H1 (cell line): ENCODE measurements at regions not wholly inside any gene's neighbourhood (a gene's known extent, or its start where the extent isn't known, plus 50 kb on each side); places are given as distances from the start of the nearest gene placed in this dataset.
"Not testable (repeated sequence)": the region's sequence is repeated elsewhere in the genome, so short reads cannot be mapped to it uniquely, and the experiment has no call there.

Source experiments
- CTCF ChIA-PET: fragments of 300-600 bp; sonication (Branson Sonifier 250); formaldehyde crosslinking; loops from one replicate; lab custom pipeline; 2021; ENCODE audit not compliant: partially characterized antibody; lab: Charles Lee
- POLR2A ChIA-PET: fragments of 300-600 bp; sonication (Branson Sonifier 250); formaldehyde crosslinking; loops from one replicate; lab custom pipeline; 2021; ENCODE audit warnings: inconsistent platforms; ENCODE audit not compliant: partially characterized antibody; lab: Charles Lee
- DNase-seq, 2 experiments: peaks; one replicate each; pipeline versions ENCODE4 v3.0.0 to v3.0.0-alpha.2; 2010 to 2022; ENCODE audit warnings: low spot score in 2 of 2, low read depth in 1 of 2, mixed read lengths in 1 of 2
- FAIRE-seq: peaks from 2 replicates; lab custom pipeline; 2011; peaks lifted over from hg19 to GRCh38; lab: Jason Lieb, UNC
- H2AFZ ChIP-seq: 2 replicates; pipeline ENCODE4 v1.8.1; 2012; ENCODE audit warnings: low read length, inconsistent platforms
- H2AK5ac ChIP-seq: 2 replicates; pipeline ENCODE4 v1.6.1; 2013; ENCODE audit warnings: low read depth, low read length
- H2BK120ac ChIP-seq: replicated peaks from 2 replicates; pipeline ENCODE3; 2013; ENCODE audit warnings: low read depth, low read length, inconsistent platforms
- H2BK12ac ChIP-seq: 2 replicates; pipeline ENCODE4 v1.6.1; 2013; ENCODE audit warnings: low read depth, low read length
- H2BK15ac ChIP-seq: 2 replicates; pipeline ENCODE4 v1.6.1; 2013; ENCODE audit warnings: low read length
- H2BK20ac ChIP-seq: 2 replicates; pipeline ENCODE4 v1.6.1; 2013; ENCODE audit warnings: low read length
- H2BK5ac ChIP-seq: 2 replicates; pipeline ENCODE4 v1.6.1; 2013; ENCODE audit warnings: low read depth, low read length
- H3K14ac ChIP-seq: 2 replicates; pipeline ENCODE4 v1.6.1; 2013; ENCODE audit warnings: inconsistent platforms; ENCODE audit not compliant: insufficient read length
- H3K18ac ChIP-seq: 2 replicates; pipeline ENCODE4 v1.6.1; 2013; ENCODE audit warnings: low read length; ENCODE audit errors: extremely low read depth
- H3K23ac ChIP-seq: 2 replicates; pipeline ENCODE4 v1.6.1; 2013; ENCODE audit warnings: inconsistent platforms; ENCODE audit not compliant: insufficient read length
- H3K23me2 ChIP-seq: 2 replicates; pipeline ENCODE4 v1.6.1; 2013; ENCODE audit warnings: low read depth, low read length
- H3K27ac ChIP-seq: 2 replicates; pipeline ENCODE4 v1.6.1; 2011; ENCODE audit warnings: low read depth, low read length, inconsistent platforms
- H3K27me3 ChIP-seq, 4 experiments: replicated peaks in 1 of 4; 1 replicate in 1 of 4; 2 replicates in 3 of 4; pipeline versions ENCODE4 v1.6.1 to v1.8.1; 2011 to 2013; ENCODE audit warnings: low read length in 3 of 4, mild to moderate bottlenecking in 3 of 4, inconsistent platforms in 2 of 4, mixed read lengths in 2 of 4, moderate library complexity in 1 of 4; ENCODE audit not compliant: control insufficient read depth in 3 of 4, insufficient read depth in 3 of 4; ENCODE audit errors: extremely low read depth in 1 of 4
- H3K36me3 ChIP-seq, 4 experiments: 2 replicates each; pipeline versions ENCODE4 v1.6.1 to v1.8.1; 2011 to 2013; ENCODE audit warnings: mild to moderate bottlenecking in 4 of 4, low read length in 3 of 4, moderate library complexity in 2 of 4, control low read depth in 1 of 4, inconsistent platforms in 1 of 4; ENCODE audit not compliant: insufficient read depth in 4 of 4, control insufficient read depth in 2 of 4
- H3K4ac ChIP-seq: replicated peaks from 2 replicates; pipeline ENCODE3; 2013; ENCODE audit warnings: low read length, low read depth, mixed read lengths, inconsistent platforms; ENCODE audit not compliant: insufficient read length
- H3K4me1 ChIP-seq, 4 experiments: replicated peaks in 1 of 4; 1 replicate in 1 of 4; 2 replicates in 3 of 4; pipeline versions ENCODE4 v1.6.1 to v1.8.1; 2011 to 2013; ENCODE audit warnings: low read length in 3 of 4, inconsistent platforms in 2 of 4, mixed read lengths in 1 of 4; ENCODE audit not compliant: insufficient read depth in 4 of 4, control insufficient read depth in 3 of 4
- H3K4me2 ChIP-seq, 2 experiments: 2 replicates each; pipeline versions ENCODE4 v1.6.1 to v1.8.1; 2011 to 2013; ENCODE audit warnings: low read depth in 2 of 2, low read length in 2 of 2, control low read depth in 1 of 2, inconsistent platforms in 1 of 2, mild to moderate bottlenecking in 1 of 2; ENCODE audit not compliant: insufficient read depth in 1 of 2
- H3K4me3 ChIP-seq, 4 experiments: fragments of 200-600, 300-600 bp in 1 of 4; sonication (generic), shearing (Covaris generic), sonication (Bioruptor Twin) in 1 of 4; 2 replicates each; pipeline versions ENCODE4 v1.5.1 to v1.8.1; 2011 to 2016; ENCODE audit warnings: low read length in 4 of 4, low read depth in 3 of 4, control low read depth in 2 of 4, inconsistent platforms in 2 of 4, mild to moderate bottlenecking in 2 of 4, mixed read lengths in 1 of 4, moderate library complexity in 1 of 4; ENCODE audit not compliant: insufficient read depth in 2 of 4; ENCODE audit errors: extremely low read depth in 1 of 4
- H3K56ac ChIP-seq: replicated peaks from 2 replicates; pipeline ENCODE3; 2013; ENCODE audit warnings: low read depth, mild to moderate bottlenecking, mixed read lengths, low read length, inconsistent platforms; ENCODE audit not compliant: insufficient read length
- H3K79me1 ChIP-seq: 2 replicates; pipeline ENCODE4 v1.6.1; 2013; ENCODE audit warnings: low read depth, low read length, control low read depth
- H3K79me2 ChIP-seq, 2 experiments: 2 replicates each; pipeline versions ENCODE4 v1.6.1 to v1.8.1; 2012 to 2013; ENCODE audit warnings: low read length in 2 of 2, mild to moderate bottlenecking in 2 of 2, inconsistent platforms in 1 of 2; ENCODE audit not compliant: insufficient read depth in 2 of 2, control insufficient read depth in 1 of 2
- H3K9ac ChIP-seq, 4 experiments: replicated peaks in 1 of 4; 1 replicate in 1 of 4; 2 replicates in 3 of 4; pipeline versions ENCODE4 v1.6.1 to v1.8.1; 2011 to 2013; ENCODE audit warnings: low read depth in 3 of 4, low read length in 3 of 4, control low read depth in 2 of 4, mild to moderate bottlenecking in 2 of 4, moderate library complexity in 2 of 4, inconsistent platforms in 1 of 4; ENCODE audit errors: extremely low read depth in 1 of 4
- H3K9me3 ChIP-seq, 2 experiments: 2 replicates each; pipeline versions ENCODE4 v1.6.1 to v1.8.1; 2012 to 2013; ENCODE audit warnings: mild to moderate bottlenecking in 2 of 2, moderate library complexity in 2 of 2, control low read depth in 1 of 2, inconsistent platforms in 1 of 2, low read depth in 1 of 2, low read length in 1 of 2, mixed read lengths in 1 of 2; ENCODE audit not compliant: insufficient read depth in 2 of 2
- H4K20me1 ChIP-seq, 2 experiments: replicated peaks in 1 of 2; 2 replicates each; pipeline versions ENCODE3 to v1.8.1; 2011 to 2013; ENCODE audit warnings: inconsistent platforms in 2 of 2, low read length in 2 of 2, mild to moderate bottlenecking in 1 of 2; ENCODE audit not compliant: insufficient read depth in 2 of 2, control insufficient read depth in 1 of 2
- H4K5ac ChIP-seq: 2 replicates; pipeline ENCODE4 v1.6.1; 2013; ENCODE audit warnings: low read length, low read depth, mixed read lengths, inconsistent platforms; ENCODE audit not compliant: insufficient read length
- H4K8ac ChIP-seq: 2 replicates; pipeline ENCODE4 v1.8.0; 2013; ENCODE audit warnings: mild to moderate bottlenecking, moderate library complexity, low read length, inconsistent platforms; ENCODE audit not compliant: insufficient read depth; ENCODE audit errors: extremely low read depth
- H4K91ac ChIP-seq: replicated peaks from 2 replicates; pipeline ENCODE3; 2013; ENCODE audit warnings: low read length, mixed read lengths, inconsistent platforms; ENCODE audit not compliant: insufficient read length
- WGBS, 2 experiments: shearing (Covaris generic) in 1 of 2; methylation state at CpG; one replicate each; pipeline versions ENCODE4 v1.1.6 to v1.1.7; 2013 to 2015; ENCODE audit warnings: low lambda C conversion rate in 2 of 2, mixed read lengths in 2 of 2, inconsistent platforms in 1 of 2, low coverage in 1 of 2, missing lambda C conversion rate in 1 of 2; ENCODE audit not compliant: insufficient replicate concordance in 2 of 2, insufficient coverage in 1 of 2, insufficient read length in 1 of 2; ENCODE audit errors: extremely low coverage in 1 of 2, missing lambda C conversion rate in 1 of 2; 5-methylcytosine and 5-hydroxymethylcytosine counted together

GRCh38 chr21:15454931-15455330 lies 274.9 kb upstream of the USP25 start:
- H3K27ac ChIP-seq, H3K23ac ChIP-seq, H3K4me1 ChIP-seq, H2BK5ac ChIP-seq, H2AFZ ChIP-seq, H2BK20ac ChIP-seq, DNase-seq, H3K4me3 ChIP-seq, H3K14ac ChIP-seq, H2BK120ac ChIP-seq, H2BK15ac ChIP-seq, H3K4ac ChIP-seq, H4K8ac ChIP-seq, CTCF ChIA-PET, H3K79me2 ChIP-seq, H3K9me3 ChIP-seq, H2BK12ac ChIP-seq, H3K36me3 ChIP-seq, H3K9ac ChIP-seq, H3K23me2 ChIP-seq, H4K20me1 ChIP-seq, H3K4me2 ChIP-seq, FAIRE-seq, POLR2A ChIA-PET, H3K56ac ChIP-seq, H4K91ac ChIP-seq, H4K5ac ChIP-seq, H3K18ac ChIP-seq, H2AK5ac ChIP-seq, H3K27me3 ChIP-seq, H3K79me1 ChIP-seq: not testable (repeated sequence)
- 92% methylated on average over 2 of the region's 2 CpGs; no CpG with 5 or more reads in 1 of the 2 experiments for WGBS, 2 experiments
